ENCODE measurements at regions not wholly inside any gene's neighbourhood (a gene's known extent, or its start where the extent isn't known, plus 50 kb on each side); places are given as distances from the start of the nearest gene placed in this dataset.

DNA sequence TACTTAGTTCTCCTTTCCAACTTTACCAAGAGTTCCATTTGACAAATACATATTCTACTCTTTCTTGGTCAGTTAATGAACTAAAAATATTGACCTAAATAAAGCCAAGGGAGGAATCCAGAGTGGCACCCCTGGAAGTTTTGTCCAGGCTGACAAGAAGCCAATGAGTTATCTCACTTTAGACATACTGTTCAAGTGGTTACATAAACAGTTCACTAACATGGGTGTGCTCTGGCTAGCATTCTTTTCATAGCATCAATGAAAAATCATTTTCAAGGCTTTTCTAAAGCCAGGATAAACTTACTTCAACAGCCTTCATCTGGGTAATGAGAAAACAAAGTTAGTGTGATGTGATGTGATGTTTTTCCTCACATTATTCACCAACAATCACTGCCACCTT, 649.4 kb downstream of the TDRD15 start:
- TF ChIP-seq HDGF (IDR thresholded peaks at IDR 0.05; ENCODE audit: borderline replicate concordance), result no peak
- no peak for TF ChIP-seq ZNF384 (IDR thresholded peaks at IDR 0.05)
- no peak for TF ChIP-seq BHLHE40 (IDR thresholded peaks at IDR 0.05; ENCODE audit: borderline replicate concordance)
- no peak for TF ChIP-seq FOXM1 (IDR thresholded peaks at IDR 0.05; ENCODE audit: borderline replicate concordance)
- no peak for TF ChIP-seq TARDBP (IDR thresholded peaks at IDR 0.05)
- no peak for TF ChIP-seq ELF4 (IDR thresholded peaks at IDR 0.05)
- no peak for TF ChIP-seq NFRKB (IDR thresholded peaks at IDR 0.05)
- no peak for TF ChIP-seq SP1 (IDR thresholded peaks at IDR 0.05)
- no peak for TF ChIP-seq FOXA1 (IDR thresholded peaks at IDR 0.05)
- TF ChIP-seq LEF1 (IDR thresholded peaks at IDR 0.05; ENCODE audit: borderline replicate concordance), result no peak
- no peak for TF ChIP-seq SUZ12 (IDR thresholded peaks at IDR 0.05)
- TF ChIP-seq ARNT (IDR thresholded peaks at IDR 0.05), result no peak
